GM19397 (cell line): ENCODE measurements at regions not wholly inside any gene's neighbourhood (a gene's known extent, or its start where the extent isn't known, plus 50 kb on each side); places are given as distances from the start of the nearest gene placed in this dataset.

Experiments used
- ATAC-seq: cut with Tn5 transposase; IDR thresholded peaks from one replicate; pipeline ENCODE4 v1.9.1; 2021; ENCODE audit warnings: mild to moderate bottlenecking, moderate library complexity; ENCODE audit not compliant: unreplicated experiment

DNA sequence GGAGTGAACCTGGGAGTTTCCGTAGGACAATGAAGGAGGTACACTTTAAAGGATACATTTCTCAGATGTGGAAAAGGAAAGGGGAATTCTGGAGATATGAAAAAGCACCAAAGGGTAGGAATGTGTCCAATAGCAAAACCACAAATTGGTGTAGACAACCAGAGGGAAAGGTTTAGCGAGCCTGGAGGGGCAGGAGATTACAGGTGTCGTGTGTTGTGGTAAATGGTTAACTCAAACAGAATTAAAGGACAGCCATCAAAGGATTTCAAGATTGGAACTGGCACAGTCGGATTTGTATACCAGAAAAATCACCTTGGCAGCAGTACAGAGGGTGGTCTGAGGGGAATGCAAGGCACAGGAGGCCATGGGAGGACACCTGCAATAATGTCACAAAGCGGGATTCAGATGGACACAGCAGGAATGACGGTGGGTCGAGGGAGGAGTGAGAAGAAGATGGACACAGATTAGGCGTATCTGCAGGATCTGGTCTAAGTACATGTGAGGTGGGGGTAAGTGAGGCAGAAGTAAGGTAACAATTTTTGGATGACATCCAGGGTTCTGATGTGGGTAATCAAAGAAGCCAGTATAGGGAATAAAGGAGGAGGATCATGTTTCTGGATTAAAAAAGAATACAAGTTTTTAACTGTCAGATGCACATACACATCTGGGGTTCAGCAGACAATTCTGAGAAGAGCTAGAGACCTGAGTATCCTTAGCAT is 361.6 kb downstream of the KLF12 start:
- no peak for ATAC-seq

DNA sequence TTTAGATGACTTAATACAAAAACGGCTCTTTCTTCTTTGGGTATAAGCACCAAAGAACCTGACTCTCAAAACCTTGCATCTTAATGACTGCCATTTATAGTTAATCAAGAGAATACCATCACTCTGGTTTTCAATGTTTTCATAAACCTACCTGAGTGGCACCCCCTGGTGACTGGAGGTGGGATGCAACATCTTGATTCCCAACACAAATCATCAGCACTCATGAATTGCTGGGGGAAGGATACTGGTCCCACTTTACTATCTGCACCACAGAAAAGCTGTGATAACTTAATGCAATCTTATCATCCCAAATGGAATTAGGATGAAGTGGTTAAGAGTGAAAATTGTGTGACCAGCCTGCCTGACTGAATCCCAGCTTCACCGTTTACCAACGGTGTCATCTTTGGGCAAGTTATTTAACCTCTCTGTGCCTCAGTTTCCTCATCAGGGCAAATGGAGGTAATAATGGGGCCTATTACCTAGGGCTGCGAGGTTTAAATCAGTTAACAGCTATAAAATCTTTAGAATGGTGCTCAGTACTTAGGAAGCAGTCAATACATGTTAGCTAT is 366.4 kb downstream of the KLF12 start:
- no peak for ATAC-seq

- ATAC-seq: no peak
Observed at GRCh38 chr13:73767191-73767741, 366.9 kb downstream of the KLF12 start.

DNA sequence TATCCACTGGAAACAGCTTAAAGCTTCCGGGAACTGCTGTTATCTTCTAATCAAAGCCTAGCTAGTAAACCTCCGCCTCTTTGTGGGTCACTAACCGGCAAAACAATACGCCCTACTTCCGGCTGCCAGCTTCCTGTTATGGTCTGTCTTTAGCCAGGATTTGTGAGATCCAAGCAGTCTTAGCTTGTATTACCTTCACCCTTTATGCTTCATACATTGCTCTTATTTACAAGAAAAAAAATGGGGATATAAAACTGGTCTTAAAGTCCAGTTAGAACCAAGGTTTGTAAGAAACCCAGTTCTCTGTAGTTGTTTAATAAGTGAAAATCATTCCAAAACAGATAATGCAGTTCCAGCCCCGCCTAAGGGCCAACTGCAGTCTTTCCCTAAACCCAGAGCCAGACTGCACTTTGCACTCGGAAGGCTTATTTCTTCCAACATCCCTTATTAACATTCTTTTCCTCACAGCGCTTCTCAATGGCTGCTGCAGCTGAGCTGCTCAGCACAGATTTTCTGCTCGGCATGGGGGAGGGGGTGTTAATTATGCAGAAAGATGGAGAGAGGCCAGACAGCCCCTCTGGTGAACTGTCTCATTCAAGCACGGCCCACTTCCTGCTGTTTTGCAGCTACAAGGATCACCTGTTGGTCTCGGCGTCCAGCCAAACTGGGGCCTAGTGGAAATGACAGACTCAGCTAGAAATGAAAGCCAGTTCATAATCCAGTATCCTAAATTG is 368.4 kb downstream of the KLF12 start:
- ATAC-seq: peak; percentile 71

DNA sequence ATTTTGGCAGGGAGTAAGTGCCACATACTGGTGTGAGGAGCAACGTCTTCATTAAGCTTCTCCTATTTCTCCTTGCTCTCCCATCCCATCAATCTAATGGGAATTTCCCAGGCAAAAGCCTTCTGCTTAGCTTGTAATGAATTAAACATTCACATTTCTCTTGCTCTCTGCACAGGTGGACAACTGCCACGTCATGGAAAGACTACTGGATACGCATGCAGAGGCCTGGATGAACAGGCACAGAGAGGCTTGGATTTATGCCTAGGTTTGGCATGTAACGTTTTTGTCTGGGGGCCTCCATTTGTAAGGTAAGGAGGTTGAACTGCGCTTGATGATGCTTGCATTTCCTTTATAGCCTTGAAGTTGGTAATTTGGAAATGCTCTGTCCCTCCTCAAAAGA is 374.8 kb downstream of the KLF12 start:
- no peak for ATAC-seq

- ATAC-seq: no peak
Observed at GRCh38 chr13:73757481-73758233, 376.5 kb downstream of the KLF12 start.

DNA sequence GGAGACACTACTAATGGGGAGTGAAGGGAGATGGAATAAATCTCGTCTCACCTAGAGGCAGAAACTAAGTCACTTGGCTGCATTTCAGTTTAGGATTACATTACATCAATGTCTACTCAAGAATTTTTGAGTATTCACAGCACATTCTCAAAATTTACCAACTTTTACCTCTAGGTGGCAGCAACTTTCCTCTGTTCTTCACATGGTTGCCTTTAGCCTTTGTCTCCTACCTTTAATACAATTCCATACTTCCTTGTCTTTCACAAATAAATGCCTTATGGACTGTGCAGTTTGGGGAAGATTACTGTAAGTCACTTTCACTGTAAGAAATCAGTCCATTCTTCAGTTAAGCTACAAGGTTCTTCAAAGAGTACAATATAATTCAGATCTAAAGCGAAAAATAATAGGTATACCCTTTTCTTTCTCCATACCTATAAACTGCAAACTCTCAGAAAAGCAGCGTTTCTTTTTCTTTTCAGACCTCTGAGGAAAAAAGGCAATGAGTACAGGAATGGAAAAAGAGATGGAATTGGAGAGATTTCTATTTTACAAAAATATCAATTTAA is 379.4 kb downstream of the KLF12 start:
- ATAC-seq: peak; percentile 66

- no peak for ATAC-seq
Observed at GRCh38 chr13:73754241-73754640, 380.0 kb downstream of the KLF12 start.

GRCh38 chr13:73751290-73751689 is 382.9 kb downstream of the KLF12 start:
- no peak for ATAC-seq

DNA sequence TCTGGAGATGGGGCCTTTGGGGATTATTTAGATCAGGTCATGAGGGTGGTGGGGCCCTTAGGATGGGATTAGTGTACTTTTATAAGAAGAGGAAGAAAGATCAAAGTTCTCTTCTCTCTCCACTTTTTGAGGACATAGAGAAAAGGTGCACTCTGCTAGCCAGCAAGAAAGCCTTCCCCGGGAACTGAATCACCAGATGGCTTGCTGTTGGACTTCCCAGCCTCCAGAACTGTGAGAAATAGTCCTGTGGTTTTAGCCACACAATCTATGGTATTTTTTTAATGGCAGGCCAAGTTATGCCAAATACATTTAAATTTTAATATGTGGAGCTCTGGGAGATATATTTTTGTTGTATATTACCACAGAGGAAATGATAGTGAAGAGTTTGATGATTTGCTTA is 385.8 kb downstream of the KLF12 start:
- ATAC-seq: no peak

DNA sequence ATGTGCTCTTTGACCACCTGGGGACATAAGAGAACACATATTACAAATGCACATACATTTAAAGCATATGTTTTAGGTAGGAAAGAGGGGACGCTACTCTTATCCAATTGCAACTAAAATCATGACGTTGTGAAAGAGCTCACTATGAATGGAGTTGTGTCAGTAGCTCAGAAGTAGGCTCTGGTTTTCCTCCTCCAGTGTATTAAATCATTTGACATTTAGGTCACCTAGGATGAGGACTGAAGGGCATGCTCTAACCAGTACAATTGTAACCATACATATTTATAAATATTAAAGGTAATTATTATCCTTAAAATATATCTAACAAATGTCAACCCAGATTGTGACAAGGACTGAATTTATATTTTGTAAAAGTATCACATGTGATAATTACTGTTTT is 389.0 kb downstream of the KLF12 start:
- no peak for ATAC-seq

GRCh38 chr13:73742982-73743381 is 391.2 kb downstream of the KLF12 start:
- no peak for ATAC-seq

DNA sequence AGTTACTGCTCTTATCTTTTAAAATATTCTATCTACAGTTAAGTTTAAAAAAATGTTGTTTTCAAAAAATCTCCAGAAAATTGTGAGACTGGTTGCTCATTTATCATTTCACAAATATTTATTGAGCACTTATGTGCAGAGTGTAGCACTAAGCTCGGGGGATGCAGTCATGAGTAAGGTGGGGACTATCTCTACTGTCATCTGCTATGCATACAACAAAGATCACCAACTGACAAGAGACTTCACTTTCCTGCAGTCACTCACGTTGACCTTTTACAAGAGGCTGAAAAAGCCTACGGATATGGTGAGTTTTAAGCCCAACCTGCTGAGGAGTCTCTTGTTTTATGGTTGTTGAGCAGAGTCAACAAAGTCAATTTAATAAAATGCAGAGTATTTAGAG is 392.5 kb downstream of the KLF12 start:
- no peak for ATAC-seq

GRCh38 chr13:73741111-73741510 is 393.1 kb downstream of the KLF12 start:
- ATAC-seq: no peak

- ATAC-seq: no peak
Observed at GRCh38 chr13:73740666-73741065, 393.5 kb downstream of the KLF12 start.

- no peak for ATAC-seq
Observed at GRCh38 chr13:73739394-73739793, 394.8 kb downstream of the KLF12 start.

- ATAC-seq: no peak
Observed at GRCh38 chr13:73738626-73739025, 395.6 kb downstream of the KLF12 start.

- ATAC-seq: no peak
Observed at GRCh38 chr13:73737214-73737613, 397.0 kb downstream of the KLF12 start.

DNA sequence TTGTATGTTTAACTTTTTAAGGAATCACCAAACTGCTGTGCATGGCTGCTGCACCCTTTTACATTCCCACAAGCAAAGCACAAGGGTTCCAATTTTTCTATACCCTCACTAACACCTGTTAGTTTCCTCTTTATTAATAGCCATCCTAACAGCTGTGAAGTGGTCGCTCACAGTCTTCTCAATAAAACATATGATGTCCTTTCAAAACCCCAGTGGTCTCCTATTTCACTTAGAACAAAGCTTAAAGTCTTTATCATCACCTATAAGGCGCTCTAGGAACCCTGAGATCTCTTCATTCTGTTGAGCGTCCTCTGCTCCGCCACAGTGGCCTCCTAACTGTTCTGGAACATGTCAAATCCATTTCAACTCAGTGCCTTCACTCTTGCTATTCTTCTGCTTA is 400.5 kb downstream of the KLF12 start:
- ATAC-seq: no peak

- no peak for ATAC-seq
Observed at GRCh38 chr13:73732350-73732749, 401.9 kb downstream of the KLF12 start.

- no peak for ATAC-seq
Observed at GRCh38 chr13:73731564-73731963, 402.6 kb downstream of the KLF12 start.
